ENCODE measurements at regions not wholly inside any gene's neighbourhood (a gene's known extent, or its start where the extent isn't known, plus 50 kb on each side); places are given as distances from the start of the nearest gene placed in this dataset.

DNA sequence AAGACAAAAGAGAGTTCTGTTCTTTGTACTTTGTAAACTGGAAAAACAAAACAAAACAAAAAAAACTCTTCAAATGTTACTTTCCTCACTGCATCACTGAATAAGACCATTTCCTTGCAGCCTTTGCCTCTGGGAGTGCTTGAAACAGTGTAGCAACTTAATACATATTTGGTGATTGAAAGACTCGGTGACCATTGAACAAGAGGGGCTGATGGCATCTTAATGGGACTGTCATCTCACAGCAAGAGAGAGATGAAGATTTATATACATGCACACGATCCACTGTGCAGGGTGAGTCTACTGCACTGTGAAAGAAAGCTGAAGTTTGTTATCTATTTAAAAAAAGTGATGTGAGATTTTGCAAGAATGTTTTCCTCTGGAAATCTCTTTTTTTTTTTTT is 111.9 kb upstream of the KLHL25 start:
- intact Hi-C loops (cut with DNase I): no loop called here
- DNase-seq (ENCODE audit: extremely low spot score in 2 of 2): no peak
- Histone ChIP-seq H3K27me3 (no peaks in the 10 kb centered on the region), H3K9me3 (no peaks in the 10 kb centered on the region), H3K4me3 (no peak overlapping the region), H3K27ac (no peak overlapping the region), H3K4me1 (no peaks in the 10 kb centered on the region), H3K36me3 (no peaks in the 10 kb centered on the region)
- TF ChIP-seq POLR2A (IDR thresholded peaks at IDR 0.05) (no peak), POLR2AphosphoS5 (IDR thresholded peaks at IDR 0.05; ENCODE audit: insufficient read depth in 1 of 2, low read depth in 1 of 2) (no peak)
- TF ChIP-seq, protein P1, sequence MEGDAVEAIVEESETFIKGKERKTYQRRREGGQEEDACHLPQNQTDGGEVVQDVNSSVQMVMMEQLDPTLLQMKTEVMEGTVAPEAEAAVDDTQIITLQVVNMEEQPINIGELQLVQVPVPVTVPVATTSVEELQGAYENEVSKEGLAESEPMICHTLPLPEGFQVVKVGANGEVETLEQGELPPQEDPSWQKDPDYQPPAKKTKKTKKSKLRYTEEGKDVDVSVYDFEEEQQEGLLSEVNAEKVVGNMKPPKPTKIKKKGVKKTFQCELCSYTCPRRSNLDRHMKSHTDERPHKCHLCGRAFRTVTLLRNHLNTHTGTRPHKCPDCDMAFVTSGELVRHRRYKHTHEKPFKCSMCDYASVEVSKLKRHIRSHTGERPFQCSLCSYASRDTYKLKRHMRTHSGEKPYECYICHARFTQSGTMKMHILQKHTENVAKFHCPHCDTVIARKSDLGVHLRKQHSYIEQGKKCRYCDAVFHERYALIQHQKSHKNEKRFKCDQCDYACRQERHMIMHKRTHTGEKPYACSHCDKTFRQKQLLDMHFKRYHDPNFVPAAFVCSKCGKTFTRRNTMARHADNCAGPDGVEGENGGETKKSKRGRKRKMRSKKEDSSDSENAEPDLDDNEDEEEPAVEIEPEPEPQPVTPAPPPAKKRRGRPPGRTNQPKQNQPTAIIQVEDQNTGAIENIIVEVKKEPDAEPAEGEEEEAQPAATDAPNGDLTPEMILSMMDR (IDR thresholded peaks at IDR 0.05): no peak

DNA sequence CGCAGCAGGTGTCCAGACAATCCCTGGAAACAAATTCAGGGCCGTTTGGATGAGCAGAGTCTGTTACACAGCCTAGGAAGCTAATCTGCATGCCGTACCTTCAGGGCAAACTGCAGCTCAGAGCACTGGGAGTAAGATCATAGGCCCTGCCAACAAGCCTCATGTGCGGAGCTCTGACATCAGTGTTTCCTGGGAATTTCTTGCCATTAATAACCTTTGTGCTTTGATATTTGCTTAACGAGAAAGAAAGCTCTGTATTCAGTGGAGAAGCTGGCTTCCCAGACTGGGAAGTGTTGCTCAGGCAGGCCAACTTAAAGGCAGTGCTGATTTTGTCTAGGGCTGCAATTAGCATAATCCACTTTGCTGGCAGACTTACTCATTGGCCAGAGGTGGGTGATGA is 116.1 kb upstream of the KLHL25 start:
- Histone ChIP-seq H3K36me3 (no peaks in the 10 kb centered on the region), H3K9me3 (no peaks in the 10 kb centered on the region), H3K4me1 (no peaks in the 10 kb centered on the region), H3K4me3 (no peak overlapping the region), H3K27ac (no peak overlapping the region), H3K27me3 (no peaks in the 10 kb centered on the region)
- intact Hi-C loops (cut with DNase I): no loop called here
- DNase-seq (ENCODE audit: extremely low spot score in 2 of 2): no peak
- TF ChIP-seq, protein P1 (IDR thresholded peaks at IDR 0.05): no peak
- TF ChIP-seq POLR2A (IDR thresholded peaks at IDR 0.05) (no peak), POLR2AphosphoS5 (IDR thresholded peaks at IDR 0.05; ENCODE audit: insufficient read depth in 1 of 2, low read depth in 1 of 2) (no peak)

DNA sequence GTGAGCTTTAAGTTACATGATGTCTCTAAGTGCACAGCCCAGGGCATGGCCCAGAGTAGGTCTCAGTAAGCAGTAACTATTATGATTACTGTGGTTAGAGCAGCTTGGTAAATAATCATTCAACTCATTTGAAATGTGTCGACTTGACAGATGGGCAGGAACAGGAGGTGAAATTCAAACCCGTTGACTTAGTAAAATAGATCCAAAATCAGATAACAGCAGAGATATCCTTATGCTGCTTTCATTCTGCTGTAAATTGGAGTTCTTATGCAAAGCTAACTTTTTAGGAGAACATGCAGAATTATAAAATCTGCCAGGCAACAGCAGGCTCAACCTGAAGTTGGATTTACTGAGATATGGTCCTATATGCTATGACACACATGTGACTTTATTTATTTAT is 118.7 kb upstream of the KLHL25 start:
- H3K27me3 ChIP-seq: no peaks in the 10 kb centered on the region
- no peak for DNase-seq (ENCODE audit: extremely low spot score in 2 of 2)
- H3K36me3 ChIP-seq: no peaks in the 10 kb centered on the region
- no peak overlapping the region for H3K4me3 ChIP-seq
- H3K9me3 ChIP-seq: no peaks in the 10 kb centered on the region
- intact Hi-C loops (cut with DNase I): no loop called here
- H3K4me1 ChIP-seq: no peaks in the 10 kb centered on the region
- no peak overlapping the region for H3K27ac ChIP-seq
- no peak for TF ChIP-seq POLR2A (IDR thresholded peaks at IDR 0.05)
- TF ChIP-seq, protein P1 (IDR thresholded peaks at IDR 0.05): no peak
- no peak for TF ChIP-seq POLR2AphosphoS5 (IDR thresholded peaks at IDR 0.05; ENCODE audit: insufficient read depth in 1 of 2, low read depth in 1 of 2)

DNA sequence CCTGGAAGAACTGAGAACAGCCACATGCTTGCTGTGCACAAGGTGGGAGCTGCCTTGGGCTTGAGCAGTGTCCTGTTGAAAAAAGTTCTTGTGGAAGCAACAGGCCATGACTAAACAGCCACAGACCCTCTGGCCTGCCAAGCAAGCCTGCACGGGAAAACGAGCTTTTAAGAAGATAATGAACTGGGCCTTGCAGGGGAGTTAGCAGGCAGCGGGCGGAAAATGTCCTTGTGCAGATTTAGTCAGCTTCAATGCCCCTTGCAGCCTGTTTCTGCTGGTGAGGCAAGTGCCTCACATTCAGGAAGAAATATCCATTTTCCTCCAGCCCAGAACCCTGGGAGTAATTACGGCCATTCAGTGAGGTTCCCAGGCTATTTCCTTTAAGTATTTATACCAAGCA is 126.2 kb upstream of the KLHL25 start:
- no peaks in the 10 kb centered on the region for H3K4me1 ChIP-seq
- TF ChIP-seq POLR2A (IDR thresholded peaks at IDR 0.05) (no peak), POLR2AphosphoS5 (IDR thresholded peaks at IDR 0.05; ENCODE audit: insufficient read depth in 1 of 2, low read depth in 1 of 2) (no peak)
- TF ChIP-seq, protein P1 (IDR thresholded peaks at IDR 0.05): no peak
- H3K27ac ChIP-seq: no peak overlapping the region
- no peaks in the 10 kb centered on the region for H3K9me3 ChIP-seq
- no peak overlapping the region for H3K4me3 ChIP-seq
- no peaks in the 10 kb centered on the region for H3K27me3 ChIP-seq
- no peaks in the 10 kb centered on the region for H3K36me3 ChIP-seq
- DNase-seq (ENCODE audit: extremely low spot score in 2 of 2): no peak
- intact Hi-C loops (cut with DNase I): no loop called here

DNA sequence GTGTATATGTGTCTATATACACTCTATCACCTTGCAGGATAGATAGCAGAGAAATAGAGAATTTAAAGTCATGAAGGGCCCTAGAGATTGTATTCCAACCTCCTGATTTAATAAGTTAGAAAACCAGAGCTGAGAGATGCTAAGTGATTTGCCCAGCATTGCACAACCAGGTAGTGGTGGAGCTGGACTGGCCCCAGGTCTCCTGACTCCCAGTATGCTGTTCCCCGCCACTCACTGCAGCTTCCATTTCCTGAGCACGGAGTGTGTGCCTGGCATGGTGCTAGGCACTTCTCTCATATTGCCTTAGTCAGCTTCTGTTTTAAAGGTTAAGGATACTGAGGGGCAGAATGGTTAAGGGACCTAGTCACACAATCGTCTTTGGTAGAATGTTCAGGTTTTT is 129.4 kb upstream of the KLHL25 start:
- intact Hi-C loops (cut with DNase I): no loop called here
- Histone ChIP-seq H3K36me3 (no peaks in the 10 kb centered on the region), H3K4me1 (no peaks in the 10 kb centered on the region), H3K9me3 (no peaks in the 10 kb centered on the region), H3K27ac (no peak overlapping the region), H3K4me3 (no peak overlapping the region), H3K27me3 (no peaks in the 10 kb centered on the region)
- no peak for DNase-seq (ENCODE audit: extremely low spot score in 2 of 2)
- TF ChIP-seq POLR2AphosphoS5 (IDR thresholded peaks at IDR 0.05; ENCODE audit: insufficient read depth in 1 of 2, low read depth in 1 of 2) (no peak), POLR2A (IDR thresholded peaks at IDR 0.05) (no peak)
- TF ChIP-seq, protein P1 (IDR thresholded peaks at IDR 0.05): no peak
